Naive thymus-derived CD4-positive, alpha-beta T cell (primary cell): ENCODE measurements at regions not wholly inside any gene's neighbourhood (a gene's known extent, or its start where the extent isn't known, plus 50 kb on each side); places are given as distances from the start of the nearest gene placed in this dataset.

Experiments
- ATAC-seq: fragments of 150-1000 bp; cut with Tn5 transposase; 2 replicates; pipeline ENCODE4 v1.10.0; 2021; ENCODE audit warnings: mild to moderate bottlenecking, moderate library complexity
- CTCF ChIA-PET: fragments of 350-600 bp; sonication (Branson Sonifier 250); formaldehyde crosslinking; loops from one replicate; lab custom pipeline; 2021; ENCODE audit warnings: antibody characterized with exemption; lab: Charles Lee
- POLR2A ChIA-PET: fragments of 350-600 bp; sonication (Branson Sonifier 250); formaldehyde crosslinking; loops from one replicate; lab custom pipeline; 2021; ENCODE audit warnings: antibody characterized with exemption, inconsistent platforms; lab: Charles Lee
- DNase-seq, 9 donors: peaks; one replicate each; pipeline versions ENCODE4 v3.0.0 to v3.0.0-alpha.2; 2020 to 2022; ENCODE audit warnings: mixed read lengths in 1 of 9
- H3K27ac ChIP-seq: one replicate; pipeline ENCODE4 v1.7.0; 2013; ENCODE audit warnings: mild to moderate bottlenecking, low read depth, low read length, moderate library complexity
- H3K27me3 ChIP-seq, 2 donors: one replicate each; pipeline ENCODE4 v1.7.0; 2013; ENCODE audit warnings: low read length in 2 of 2, mild to moderate bottlenecking in 2 of 2, moderate library complexity in 2 of 2; ENCODE audit not compliant: control insufficient read depth in 2 of 2, insufficient read depth in 2 of 2
- H3K36me3 ChIP-seq, 3 experiments: 1 replicate in 2 of 3; 2 replicates in 1 of 3; pipeline ENCODE4 v1.7.0; 2013; ENCODE audit warnings: low read length in 3 of 3, mild to moderate bottlenecking in 3 of 3, moderate library complexity in 1 of 3; ENCODE audit not compliant: insufficient read depth in 3 of 3, control insufficient read depth in 2 of 3
- H3K4me1 ChIP-seq, 2 donors: one replicate each; pipeline ENCODE4 v1.7.0; 2013; ENCODE audit warnings: low read length in 2 of 2, mild to moderate bottlenecking in 2 of 2, moderate library complexity in 1 of 2; ENCODE audit not compliant: control insufficient read depth in 2 of 2, insufficient read depth in 2 of 2
- H3K4me3 ChIP-seq: 2 replicates; pipeline ENCODE4 v1.7.0; 2013; ENCODE audit warnings: mild to moderate bottlenecking, low read length
- H3K9me3 ChIP-seq, 3 experiments: 1 replicate in 2 of 3; 2 replicates in 1 of 3; pipeline ENCODE4 v1.7.0; 2013; ENCODE audit warnings: low read length in 3 of 3; ENCODE audit not compliant: control insufficient read depth in 2 of 3
- H3K27ac Mint-ChIP-seq, 9 donors: one replicate each; pipeline ENCODE4 v1.8.0; 2020 to 2022; ENCODE audit warnings: mixed read lengths in 9 of 9, mild to moderate bottlenecking in 8 of 9, moderate library complexity in 5 of 9, inconsistent platforms in 2 of 9
- H3K27me3 Mint-ChIP-seq, 5 donors: one replicate each; pipeline ENCODE4 v1.8.0; 2021 to 2022; ENCODE audit warnings: mixed read lengths in 5 of 5, mild to moderate bottlenecking in 1 of 5
- H3K36me3 Mint-ChIP-seq, 5 donors: one replicate each; pipeline ENCODE4 v1.8.0; 2020 to 2022; ENCODE audit warnings: mixed read lengths in 5 of 5, mild to moderate bottlenecking in 3 of 5, inconsistent platforms in 1 of 5
- H3K4me1 Mint-ChIP-seq, 7 donors: one replicate each; pipeline ENCODE4 v1.8.0; 2020 to 2022; ENCODE audit warnings: mixed read lengths in 7 of 7, mild to moderate bottlenecking in 3 of 7, inconsistent platforms in 1 of 7
- H3K4me3 Mint-ChIP-seq, 10 donors: one replicate each; pipeline ENCODE4 v1.8.0; 2020 to 2022; ENCODE audit warnings: mild to moderate bottlenecking in 10 of 10, mixed read lengths in 10 of 10, moderate library complexity in 6 of 10, inconsistent platforms in 2 of 10
- H3K9me3 Mint-ChIP-seq, 11 donors: one replicate each; pipeline ENCODE4 v1.8.0; 2020 to 2022; ENCODE audit warnings: mixed read lengths in 11 of 11, mild to moderate bottlenecking in 4 of 11, inconsistent platforms in 1 of 11, moderate library complexity in 1 of 11
- intact Hi-C, 2 donors: fragments of 100-400 bp; cut with micrococcal nuclease; formaldehyde crosslinking; loops; one replicate each; pipeline ENCODE4 v1.15.1; 2023

- CTCF ChIA-PET = no interaction called here
- no peak overlapping the region for H3K4me3 Mint-ChIP-seq
- H3K9me3 ChIP-seq = no peaks in the 10 kb centered on the region
- POLR2A ChIA-PET = no interaction called here
- DNase-seq = no peak
- ATAC-seq = no peak
- H3K27ac Mint-ChIP-seq = no peak overlapping the region
- intact Hi-C loops = no loop called here
- H3K27me3 ChIP-seq = no peaks in the 10 kb centered on the region
- no peaks in the 10 kb centered on the region for H3K36me3 Mint-ChIP-seq
- H3K9me3 Mint-ChIP-seq = peaks cover 0 to 23% (median 5%) of the 10 kb centered on the region in 11 donors
- H3K27me3 Mint-ChIP-seq = no peaks in the 10 kb centered on the region
- peaks cover 0 to 10% (median 5%) of the 10 kb centered on the region in 7 donors for H3K4me1 Mint-ChIP-seq
- no peak overlapping the region for H3K4me3 ChIP-seq
- no peak overlapping the region for H3K27ac ChIP-seq
- H3K4me1 ChIP-seq = no peaks in the 10 kb centered on the region
- no peaks in the 10 kb centered on the region for H3K36me3 ChIP-seq
These were observed 510.1 kb upstream of the CXADR start for GRCh38 chr21:17002594-17003257.

GRCh38 chr21:17003258-17003615 is 509.6 kb upstream of the CXADR start:
- peaks cover 0 to 23% (median 5%) of the 10 kb centered on the region in 11 donors for H3K9me3 Mint-ChIP-seq
- H3K4me1 ChIP-seq = no peaks in the 10 kb centered on the region
- ChIA-PET CTCF (no interaction called here), POLR2A (no interaction called here)
- H3K36me3 ChIP-seq = no peaks in the 10 kb centered on the region
- no peaks in the 10 kb centered on the region for H3K27me3 Mint-ChIP-seq
- no peak overlapping the region for H3K4me3 ChIP-seq
- H3K4me1 Mint-ChIP-seq = peaks cover 0 to 10% (median 5%) of the 10 kb centered on the region in 7 donors
- no peak for DNase-seq
- no peaks in the 10 kb centered on the region for H3K27me3 ChIP-seq
- no peak for ATAC-seq
- no peaks in the 10 kb centered on the region for H3K36me3 Mint-ChIP-seq
- intact Hi-C loops = no loop called here
- no peak overlapping the region for H3K4me3 Mint-ChIP-seq
- H3K9me3 ChIP-seq = no peaks in the 10 kb centered on the region
- peak overlapping the region in 1 of 9 donors; percentile 9 for H3K27ac Mint-ChIP-seq
- H3K27ac ChIP-seq = no peak overlapping the region

GRCh38 chr21:17003763-17004373 is 509.0 kb upstream of the CXADR start:
- ChIA-PET CTCF (no interaction called here), POLR2A (no interaction called here)
- Mint-ChIP-seq H3K4me1 (peaks cover 0 to 10% (median 5%) of the 10 kb centered on the region in 7 donors), H3K4me3 (peak overlapping the region in 4 of 10 donors; percentile 2 to 56 (median 15)), H3K27me3 (no peaks in the 10 kb centered on the region), H3K27ac (no peak overlapping the region), H3K9me3 (peaks cover 0 to 23% (median 5%) of the 10 kb centered on the region in 11 donors), H3K36me3 (no peaks in the 10 kb centered on the region)
- Histone ChIP-seq H3K27me3 (no peaks in the 10 kb centered on the region), H3K9me3 (no peaks in the 10 kb centered on the region), H3K27ac (no peak overlapping the region), H3K4me3 (no peak overlapping the region), H3K4me1 (no peaks in the 10 kb centered on the region), H3K36me3 (no peaks in the 10 kb centered on the region)
- intact Hi-C loops = no loop called here
- ATAC-seq = no peak
- peak in 1 of 9 donors; percentile 0 for DNase-seq

- Histone ChIP-seq H3K9me3 (no peaks in the 10 kb centered on the region), H3K4me1 (no peaks in the 10 kb centered on the region), H3K36me3 (no peaks in the 10 kb centered on the region), H3K27ac (no peak overlapping the region), H3K27me3 (no peaks in the 10 kb centered on the region), H3K4me3 (no peak overlapping the region)
- ATAC-seq = no peak
- CTCF ChIA-PET = no interaction called here
- Mint-ChIP-seq H3K36me3 (no peaks in the 10 kb centered on the region), H3K4me3 (no peak overlapping the region), H3K27ac (no peak overlapping the region), H3K27me3 (no peaks in the 10 kb centered on the region), H3K4me1 (no peaks in the 10 kb centered on the region), H3K9me3 (peaks cover 3 to 37% (median 14%) of the 10 kb centered on the region in 11 donors)
- POLR2A ChIA-PET = no interaction called here
- intact Hi-C loops = no loop called here
- DNase-seq = no peak
These were observed 480.6 kb upstream of the CXADR start for GRCh38 chr21:17032141-17032655.

- Histone ChIP-seq H3K27ac (no peak overlapping the region), H3K36me3 (no peaks in the 10 kb centered on the region), H3K4me3 (no peak overlapping the region), H3K27me3 (no peaks in the 10 kb centered on the region), H3K9me3 (no peaks in the 10 kb centered on the region), H3K4me1 (no peaks in the 10 kb centered on the region)
- ATAC-seq (no peak), DNase-seq (no peak)
- Mint-ChIP-seq H3K27ac (no peak overlapping the region), H3K4me3 (no peak overlapping the region), H3K36me3 (no peaks in the 10 kb centered on the region), H3K4me1 (no peaks in the 10 kb centered on the region), H3K27me3 (no peaks in the 10 kb centered on the region), H3K9me3 (peaks cover 0 to 22% (median 13%) of the 10 kb centered on the region in 11 donors)
- intact Hi-C loops = no loop called here
- ChIA-PET POLR2A (no interaction called here), CTCF (no interaction called here)
These were observed 468.1 kb upstream of the CXADR start for GRCh38 chr21:17044696-17045095.

GRCh38 chr21:17045214-17045853 is 467.5 kb upstream of the CXADR start:
- H3K9me3 ChIP-seq = no peaks in the 10 kb centered on the region
- no peak overlapping the region for H3K27ac Mint-ChIP-seq
- no peak overlapping the region for H3K27ac ChIP-seq
- ChIA-PET POLR2A (no interaction called here), CTCF (no interaction called here)
- no peak for ATAC-seq
- H3K9me3 Mint-ChIP-seq = peaks cover 2 to 22% (median 11%) of the 10 kb centered on the region in 11 donors
- H3K4me1 Mint-ChIP-seq = no peaks in the 10 kb centered on the region
- H3K4me1 ChIP-seq = no peaks in the 10 kb centered on the region
- no peaks in the 10 kb centered on the region for H3K36me3 ChIP-seq
- H3K27me3 ChIP-seq = no peaks in the 10 kb centered on the region
- H3K36me3 Mint-ChIP-seq = no peaks in the 10 kb centered on the region
- no peaks in the 10 kb centered on the region for H3K27me3 Mint-ChIP-seq
- intact Hi-C loops = no loop called here
- no peak overlapping the region for H3K4me3 ChIP-seq
- DNase-seq = no peak
- no peak overlapping the region for H3K4me3 Mint-ChIP-seq
